ENCODE measurements at regions not wholly inside any gene's neighbourhood (a gene's known extent, or its start where the extent isn't known, plus 50 kb on each side); places are given as distances from the start of the nearest gene placed in this dataset.

GRCh38 chr1:82114887-82115286 lies 314.2 kb downstream of the ADGRL2 start:
- Histone ChIP-seq H3K9me3 (replicated peaks; ENCODE audit: control insufficient read depth, insufficient read depth, low read length) (no peaks in the 10 kb centered on the region), H3K4me1 (ENCODE audit: control insufficient read depth, insufficient read depth, low read length) (no peaks in the 10 kb centered on the region), H3K9ac (ENCODE audit: control insufficient read depth, insufficient read depth, low read length) (no peak overlapping the region), H3K79me2 (ENCODE audit: control insufficient read depth, insufficient read depth, low read length) (no peaks in the 10 kb centered on the region), H3K27me3 (replicated peaks in 1 of 2; ENCODE audit: control insufficient read depth in 2 of 2, insufficient read depth in 2 of 2, low read length in 1 of 2) (no peaks in the 10 kb centered on the region), H3K4me2 (ENCODE audit: control insufficient read depth, insufficient read depth) (no peak overlapping the region), H3K4me3 (no peak overlapping the region), H3K36me3 (ENCODE audit: control insufficient read depth in 2 of 2, insufficient read depth in 2 of 2, low read length in 1 of 2) (no peaks in the 10 kb centered on the region), H4K20me1 (ENCODE audit: control insufficient read depth, insufficient read depth) (no peaks in the 10 kb centered on the region), H3K27ac (ENCODE audit: control insufficient read depth, insufficient read depth) (no peak overlapping the region), H2AFZ (ENCODE audit: control insufficient read depth, low read depth, low read length) (no peak overlapping the region)
- FAIRE-seq (no peak), ATAC-seq (no peak), DNase-seq (ENCODE audit: low read depth, low spot score) (no peak)
- peak; percentile 66; the same call in 1 of the 2 replicates for TF ChIP-seq RAD51 (IDR thresholded peaks at IDR 0.05)
- TF ChIP-seq, protein P1, sequence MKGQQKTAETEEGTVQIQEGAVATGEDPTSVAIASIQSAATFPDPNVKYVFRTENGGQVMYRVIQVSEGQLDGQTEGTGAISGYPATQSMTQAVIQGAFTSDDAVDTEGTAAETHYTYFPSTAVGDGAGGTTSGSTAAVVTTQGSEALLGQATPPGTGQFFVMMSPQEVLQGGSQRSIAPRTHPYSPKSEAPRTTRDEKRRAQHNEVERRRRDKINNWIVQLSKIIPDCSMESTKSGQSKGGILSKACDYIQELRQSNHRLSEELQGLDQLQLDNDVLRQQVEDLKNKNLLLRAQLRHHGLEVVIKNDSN (IDR thresholded peaks at IDR 0.05; ENCODE audit: borderline replicate concordance, extremely low read length, insufficient read depth, low read depth, low read length), result no peak
- BruUV-seq (replicated peaks), result no TSS peak
- ChIA-PET CTCF (no interaction called here), POLR2A (no interaction called here), RAD21 (ENCODE audit: unreplicated experiment) (interaction anchor here (1.6 kb wide), 1 partner anchor 24 kb away, joined by 3 read pairs; no protein-coding TSS in a partner anchor), SMC1A (ENCODE audit: uncharacterized antibody, unreplicated experiment) (no interaction called here)
- 1% methylated on average over 4 of the region's 4 CpGs for WGBS (ENCODE audit: insufficient coverage, insufficient replicate concordance, low lambda C conversion rate, missing lambda C conversion rate)
- in situ Hi-C loops (cut with MboI), result no loop called here
- intact Hi-C loops (cut with micrococcal nuclease; ENCODE audit: unreplicated experiment), result no loop called here

DNA sequence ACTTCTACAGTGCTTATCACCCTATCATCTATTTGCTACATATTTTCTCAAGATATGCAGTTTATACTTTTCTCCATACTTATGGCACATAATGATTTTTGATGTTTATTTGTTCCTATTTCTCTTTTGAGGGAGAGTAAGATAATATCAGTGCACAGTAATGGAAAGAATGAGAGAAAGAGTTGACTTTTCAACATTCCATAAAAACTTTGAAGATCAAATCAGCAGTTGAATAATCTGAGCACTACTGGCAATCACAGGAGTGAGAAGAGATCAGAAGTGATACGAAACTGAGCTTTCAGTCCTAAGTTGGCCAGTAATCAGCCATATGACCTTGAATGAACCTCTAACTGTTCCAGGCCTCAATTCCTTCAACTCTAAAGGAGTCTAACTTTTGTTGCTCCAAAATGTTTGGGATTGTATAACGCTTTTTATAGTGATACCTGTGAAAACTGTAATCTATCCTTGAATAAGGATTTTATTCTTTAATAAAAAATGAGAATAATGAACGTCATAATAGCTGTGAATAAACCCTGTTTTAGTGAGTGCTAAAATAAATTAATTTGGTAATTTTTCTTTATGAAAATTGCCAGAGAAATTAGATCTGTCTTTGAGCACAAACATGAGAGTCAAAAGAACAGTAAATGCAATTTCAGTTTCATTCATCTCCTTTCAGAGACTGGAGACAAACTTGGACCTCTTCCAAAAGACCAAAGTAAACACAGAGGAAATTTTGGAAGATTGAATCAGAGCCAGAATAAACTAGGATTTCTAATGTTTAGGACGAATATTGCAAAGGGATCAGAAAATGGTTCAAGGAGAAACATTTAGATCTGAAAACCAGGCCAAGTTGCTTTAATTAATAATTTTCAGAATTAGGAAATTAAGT lies 309.9 kb downstream of the ADGRL2 start:
- no peaks in the 10 kb centered on the region for H3K79me2 ChIP-seq (ENCODE audit: control insufficient read depth, insufficient read depth, low read length)
- no peaks in the 10 kb centered on the region for H3K4me1 ChIP-seq (ENCODE audit: control insufficient read depth, insufficient read depth, low read length)
- no peaks in the 10 kb centered on the region for H3K36me3 ChIP-seq (ENCODE audit: control insufficient read depth in 2 of 2, insufficient read depth in 2 of 2, low read length in 1 of 2)
- H3K9ac ChIP-seq (ENCODE audit: control insufficient read depth, insufficient read depth, low read length), result no peak overlapping the region
- no peak overlapping the region for H3K27ac ChIP-seq (ENCODE audit: control insufficient read depth, insufficient read depth)
- DNase-seq (ENCODE audit: low read depth, low spot score) (no peak), ATAC-seq (peak; percentile 39; the same call in 1 of the 3 replicates), FAIRE-seq (no peak)
- WGBS (ENCODE audit: insufficient coverage, insufficient replicate concordance, low lambda C conversion rate, missing lambda C conversion rate), result 3% methylated on average over 4 of the region's 4 CpGs
- H3K27me3 ChIP-seq (replicated peaks in 1 of 2; ENCODE audit: control insufficient read depth in 2 of 2, insufficient read depth in 2 of 2, low read length in 1 of 2), result no peaks in the 10 kb centered on the region
- H2AFZ ChIP-seq (ENCODE audit: control insufficient read depth, low read depth, low read length), result no peak overlapping the region
- no peaks in the 10 kb centered on the region for H3K9me3 ChIP-seq (replicated peaks; ENCODE audit: control insufficient read depth, insufficient read depth, low read length)
- H4K20me1 ChIP-seq (ENCODE audit: control insufficient read depth, insufficient read depth), result no peaks in the 10 kb centered on the region
- SMC1A ChIA-PET (ENCODE audit: uncharacterized antibody, unreplicated experiment), result interaction anchor here (0.5 to 6.3 kb wide), 14 partner anchors 9 to 166 kb away, joined by 3 to 51 read pairs (median 7); no protein-coding TSS in a partner anchor
- in situ Hi-C loops (cut with MboI), result no loop called here
- CTCF ChIA-PET, result interaction anchor here (0.8 to 2.6 kb wide), 7 partner anchors 10 to 117 kb away, joined by 3 to 16 read pairs (median 5); no protein-coding TSS in a partner anchor
- BruUV-seq (replicated peaks), result no TSS peak
- no peak overlapping the region for H3K4me3 ChIP-seq
- RAD21 ChIA-PET (ENCODE audit: unreplicated experiment), result interaction anchor here (0.6 to 3.9 kb wide), 8 partner anchors 9 to 312 kb away, joined by 3 to 26 read pairs (median 3); no protein-coding TSS in a partner anchor
- H3K4me2 ChIP-seq (ENCODE audit: control insufficient read depth, insufficient read depth), result no peak overlapping the region
- POLR2A ChIA-PET, result interaction anchor here (0.6 to 1.1 kb wide), 3 partner anchors 114 to 698 kb away, joined by 3 read pairs; no protein-coding TSS in a partner anchor
- intact Hi-C loops (cut with micrococcal nuclease; ENCODE audit: unreplicated experiment), result no loop called here
- TF ChIP-seq RAD51 (IDR thresholded peaks at IDR 0.05), result no peak
- TF ChIP-seq, protein P2, sequence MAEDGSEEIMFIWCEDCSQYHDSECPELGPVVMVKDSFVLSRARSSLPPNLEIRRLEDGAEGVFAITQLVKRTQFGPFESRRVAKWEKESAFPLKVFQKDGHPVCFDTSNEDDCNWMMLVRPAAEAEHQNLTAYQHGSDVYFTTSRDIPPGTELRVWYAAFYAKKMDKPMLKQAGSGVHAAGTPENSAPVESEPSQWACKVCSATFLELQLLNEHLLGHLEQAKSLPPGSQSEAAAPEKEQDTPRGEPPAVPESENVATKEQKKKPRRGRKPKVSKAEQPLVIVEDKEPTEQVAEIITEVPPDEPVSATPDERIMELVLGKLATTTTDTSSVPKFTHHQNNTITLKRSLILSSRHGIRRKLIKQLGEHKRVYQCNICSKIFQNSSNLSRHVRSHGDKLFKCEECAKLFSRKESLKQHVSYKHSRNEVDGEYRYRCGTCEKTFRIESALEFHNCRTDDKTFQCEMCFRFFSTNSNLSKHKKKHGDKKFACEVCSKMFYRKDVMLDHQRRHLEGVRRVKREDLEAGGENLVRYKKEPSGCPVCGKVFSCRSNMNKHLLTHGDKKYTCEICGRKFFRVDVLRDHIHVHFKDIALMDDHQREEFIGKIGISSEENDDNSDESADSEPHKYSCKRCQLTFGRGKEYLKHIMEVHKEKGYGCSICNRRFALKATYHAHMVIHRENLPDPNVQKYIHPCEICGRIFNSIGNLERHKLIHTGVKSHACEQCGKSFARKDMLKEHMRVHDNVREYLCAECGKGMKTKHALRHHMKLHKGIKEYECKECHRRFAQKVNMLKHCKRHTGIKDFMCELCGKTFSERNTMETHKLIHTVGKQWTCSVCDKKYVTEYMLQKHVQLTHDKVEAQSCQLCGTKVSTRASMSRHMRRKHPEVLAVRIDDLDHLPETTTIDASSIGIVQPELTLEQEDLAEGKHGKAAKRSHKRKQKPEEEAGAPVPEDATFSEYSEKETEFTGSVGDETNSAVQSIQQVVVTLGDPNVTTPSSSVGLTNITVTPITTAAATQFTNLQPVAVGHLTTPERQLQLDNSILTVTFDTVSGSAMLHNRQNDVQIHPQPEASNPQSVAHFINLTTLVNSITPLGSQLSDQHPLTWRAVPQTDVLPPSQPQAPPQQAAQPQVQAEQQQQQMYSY (CRISPR knock-in tag; IDR thresholded peaks at IDR 0.05), result no peak
- TF ChIP-seq NFIC (IDR thresholded peaks at IDR 0.05; ENCODE audit: low read depth, low read length), result no peak
- TF ChIP-seq ATF3 (IDR thresholded peaks at IDR 0.05; ENCODE audit: borderline replicate concordance, extremely low read depth, low read depth, low read length), result no peak
- no peak for TF ChIP-seq KLF5 (IDR thresholded peaks at IDR 0.05; ENCODE audit: partially characterized antibody)
- TF ChIP-seq, protein P3, sequence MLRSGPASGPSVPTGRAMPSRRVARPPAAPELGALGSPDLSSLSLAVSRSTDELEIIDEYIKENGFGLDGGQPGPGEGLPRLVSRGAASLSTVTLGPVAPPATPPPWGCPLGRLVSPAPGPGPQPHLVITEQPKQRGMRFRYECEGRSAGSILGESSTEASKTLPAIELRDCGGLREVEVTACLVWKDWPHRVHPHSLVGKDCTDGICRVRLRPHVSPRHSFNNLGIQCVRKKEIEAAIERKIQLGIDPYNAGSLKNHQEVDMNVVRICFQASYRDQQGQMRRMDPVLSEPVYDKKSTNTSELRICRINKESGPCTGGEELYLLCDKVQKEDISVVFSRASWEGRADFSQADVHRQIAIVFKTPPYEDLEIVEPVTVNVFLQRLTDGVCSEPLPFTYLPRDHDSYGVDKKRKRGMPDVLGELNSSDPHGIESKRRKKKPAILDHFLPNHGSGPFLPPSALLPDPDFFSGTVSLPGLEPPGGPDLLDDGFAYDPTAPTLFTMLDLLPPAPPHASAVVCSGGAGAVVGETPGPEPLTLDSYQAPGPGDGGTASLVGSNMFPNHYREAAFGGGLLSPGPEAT (IDR thresholded peaks at IDR 0.05; ENCODE audit: low read depth), result no peak
